ENCODE measurements at regions not wholly inside any gene's neighbourhood (a gene's known extent, or its start where the extent isn't known, plus 50 kb on each side); places are given as distances from the start of the nearest gene placed in this dataset.

GRCh38 chr6:21997119-21998037 is 299.5 kb downstream of the PRL start:
- DNase-seq (ENCODE audit: low spot score) (no peak), ATAC-seq (ENCODE audit: low FRiP score) (no peak)
- TF ChIP-seq CTCF (IDR thresholded peaks at IDR 0.05) = no peak

- no peak for TF ChIP-seq CTCF (IDR thresholded peaks at IDR 0.05)
- DNase-seq (ENCODE audit: low spot score) = no peak
- ATAC-seq (ENCODE audit: low FRiP score) = no peak
Measured at GRCh38 chr6:21998582-21998981, 298.3 kb downstream of the PRL start.

GRCh38 chr6:21999012-21999528 is 297.8 kb downstream of the PRL start:
- no peak for ATAC-seq (ENCODE audit: low FRiP score)
- DNase-seq (ENCODE audit: low spot score) = no peak
- TF ChIP-seq CTCF (IDR thresholded peaks at IDR 0.05) = no peak

- no peak for TF ChIP-seq CTCF (IDR thresholded peaks at IDR 0.05)
- no peak for ATAC-seq (ENCODE audit: low FRiP score)
- no peak for DNase-seq (ENCODE audit: low spot score)
Measured at GRCh38 chr6:21999741-22000140, 297.1 kb downstream of the PRL start.

- ATAC-seq (ENCODE audit: low FRiP score) (no peak), DNase-seq (ENCODE audit: low spot score) (no peak)
- no peak for TF ChIP-seq CTCF (IDR thresholded peaks at IDR 0.05)
Measured at GRCh38 chr6:22001396-22002027, 295.3 kb downstream of the PRL start.

- TF ChIP-seq CTCF (IDR thresholded peaks at IDR 0.05) = no peak
- DNase-seq (ENCODE audit: low spot score) = no peak
- ATAC-seq (ENCODE audit: low FRiP score) = no peak
Measured at GRCh38 chr6:22003287-22003686, 293.5 kb downstream of the PRL start.

All from omental fat pad (tissue), 3 donors.